B cell (primary cell): ENCODE measurements at regions not wholly inside any gene's neighbourhood (a gene's known extent, or its start where the extent isn't known, plus 50 kb on each side); places are given as distances from the start of the nearest gene placed in this dataset.

Experiments
- ATAC-seq: fragments of 200-7000 bp; cut with Tn5 transposase; one replicate; pipeline ENCODE4 v1.10.0; 2021; ENCODE audit warnings: low read depth, mild to moderate bottlenecking, moderate number of reproducible peaks, moderate library complexity
- CTCF ChIA-PET: fragments of 350-600 bp; sonication (Branson Sonifier 250); formaldehyde crosslinking; loops from one replicate; lab custom pipeline; 2021; ENCODE audit warnings: antibody characterized with exemption, inconsistent platforms; lab: Charles Lee
- POLR2A ChIA-PET: fragments of 350-600 bp; sonication (Branson Sonifier 250); formaldehyde crosslinking; loops from one replicate; lab custom pipeline; 2021; ENCODE audit warnings: antibody characterized with exemption; lab: Charles Lee
- DNase-seq: peaks from one replicate; pipeline ENCODE4 v3.0.0; 2013
- H2AFZ ChIP-seq: 2 replicates; pipeline ENCODE4 v1.6.1; 2012; ENCODE audit warnings: mild to moderate bottlenecking, low read depth, low read length; ENCODE audit not compliant: insufficient read depth, poor library complexity, severe bottlenecking
- H3K27ac ChIP-seq, 2 donors: 1 replicate in 1 of 2; 2 replicates in 1 of 2; pipeline ENCODE4 v1.5.1; 2012 to 2013; ENCODE audit warnings: low read length in 2 of 2, mild to moderate bottlenecking in 2 of 2, moderate library complexity in 1 of 2
- H3K27me3 ChIP-seq, 4 experiments: fragments of 200-600 bp in 1 of 4; sonication (generic) in 1 of 4; replicated peaks in 1 of 4; 1 replicate in 2 of 4; 2 replicates in 2 of 4; pipeline versions ENCODE4 v1.6.1 to v1.7.0; 2013 to 2016; ENCODE audit warnings: low read length in 3 of 4, mild to moderate bottlenecking in 2 of 4, mixed read lengths in 1 of 4, moderate library complexity in 1 of 4; ENCODE audit not compliant: insufficient read depth in 4 of 4, control insufficient read depth in 3 of 4; ENCODE audit errors: control extremely low read depth in 1 of 4
- H3K36me3 ChIP-seq, 2 experiments: replicated peaks in 1 of 2; 1 replicate in 1 of 2; 2 replicates in 1 of 2; pipeline versions ENCODE4 v1.6.1 to v1.7.1; 2013; ENCODE audit warnings: low read length in 1 of 2; ENCODE audit not compliant: insufficient read depth in 2 of 2, control insufficient read depth in 1 of 2; ENCODE audit errors: control extremely low read depth in 1 of 2, extremely low read depth in 1 of 2
- H3K4me1 ChIP-seq, 2 donors: fragments of 200-600 bp in 1 of 2; sonication (generic) in 1 of 2; 1 replicate in 1 of 2; 2 replicates in 1 of 2; pipeline versions ENCODE4 v1.5.1 to v1.6.1; 2013 to 2017; ENCODE audit warnings: low read length in 2 of 2; ENCODE audit not compliant: control insufficient read depth in 2 of 2, insufficient read depth in 2 of 2
- H3K4me2 ChIP-seq: replicated peaks from 2 replicates; pipeline ENCODE3; 2012; ENCODE audit warnings: mild to moderate bottlenecking, low read depth, low read length; ENCODE audit not compliant: poor library complexity, severe bottlenecking
- H3K4me3 ChIP-seq, 5 experiments: fragments of 200-600 bp in 1 of 5; sonication (generic) in 1 of 5; 1 replicate in 3 of 5; 2 replicates in 2 of 5; pipeline versions ENCODE4 v1.5.1 to v1.7.0; 2011 to 2016; ENCODE audit warnings: low read length in 4 of 5, mild to moderate bottlenecking in 4 of 5, low read depth in 2 of 5, control low read depth in 1 of 5, moderate library complexity in 1 of 5; ENCODE audit not compliant: insufficient read depth in 1 of 5; ENCODE audit errors: control extremely low read depth in 1 of 5, extremely low read depth in 1 of 5
- H3K79me2 ChIP-seq: fragments of 200-600 bp; sonication (generic); one replicate; pipeline ENCODE4 v1.6.0; 2016; ENCODE audit warnings: low read length; ENCODE audit not compliant: control insufficient read depth, insufficient read depth
- H3K9ac ChIP-seq: fragments of 200-600 bp; sonication (generic); 2 replicates; pipeline ENCODE4 v1.6.1; 2017; ENCODE audit warnings: mild to moderate bottlenecking, low read length, moderate library complexity
- H3K9me3 ChIP-seq, 3 donors: one replicate each; pipeline versions ENCODE4 v1.6.1 to v1.7.1; 2013; ENCODE audit warnings: low read length in 2 of 3; ENCODE audit not compliant: control insufficient read depth in 2 of 3, insufficient read depth in 1 of 3; ENCODE audit errors: control extremely low read depth in 1 of 3
- H4K20me1 ChIP-seq: 2 replicates; pipeline ENCODE4 v1.6.0; 2012; ENCODE audit warnings: mild to moderate bottlenecking, low read length; ENCODE audit not compliant: insufficient read depth, control insufficient read depth, poor library complexity, severe bottlenecking
- H3K27ac Mint-ChIP-seq: one replicate; pipeline ENCODE4 v1.8.0; 2021; ENCODE audit warnings: mixed read lengths
- H3K27me3 Mint-ChIP-seq: one replicate; pipeline ENCODE4 v1.8.0; 2021; ENCODE audit warnings: mixed read lengths
- H3K4me1 Mint-ChIP-seq: one replicate; pipeline ENCODE4 v1.8.0; 2021; ENCODE audit warnings: mixed read lengths
- H3K4me3 Mint-ChIP-seq: one replicate; pipeline ENCODE4 v1.8.0; 2021; ENCODE audit warnings: mixed read lengths
- H3K9me3 Mint-ChIP-seq: one replicate; pipeline ENCODE4 v1.8.0; 2022; ENCODE audit warnings: mixed read lengths; ENCODE audit not compliant: insufficient read depth
- CTCF ChIP-seq: fragments of 200-600 bp; IDR thresholded peaks from one replicate; pipeline ENCODE4 v1.8.0; 2022; ENCODE audit warnings: antibody characterized with exemption, mild to moderate bottlenecking
- EZH2 ChIP-seq: IDR thresholded peaks from 2 replicates; pipeline ENCODE4 v1.6.1; 2012; ENCODE audit warnings: borderline replicate concordance, low read depth, mild to moderate bottlenecking, moderate library complexity, low read length; ENCODE audit not compliant: insufficient read depth, poor library complexity, severe bottlenecking
- WGBS: methylation state at CpG from one replicate; pipeline ENCODE4 v1.1.5; 2013; ENCODE audit warnings: missing lambda C conversion rate; ENCODE audit not compliant: insufficient coverage; 5-methylcytosine and 5-hydroxymethylcytosine counted together
- intact Hi-C: fragments of 100-400 bp; cut with micrococcal nuclease; formaldehyde crosslinking; loops from one replicate; pipeline ENCODE4 v1.10.0; 2022

GRCh38 chr15:60243769-60244168 lies 154.0 kb downstream of the ANXA2 start:
- no peaks in the 10 kb centered on the region for H3K27me3 ChIP-seq
- no peak for TF ChIP-seq CTCF
- no peak for TF ChIP-seq EZH2
- no peak for DNase-seq
- H3K4me1 ChIP-seq, result no peaks in the 10 kb centered on the region
- H3K4me1 Mint-ChIP-seq, result no peaks in the 10 kb centered on the region
- H2AFZ ChIP-seq, result no peak overlapping the region
- no peak overlapping the region for H3K4me2 ChIP-seq
- H3K9me3 Mint-ChIP-seq, result no peaks in the 10 kb centered on the region
- no peak overlapping the region for H3K27ac ChIP-seq
- no peak overlapping the region for H3K27ac Mint-ChIP-seq
- no peak overlapping the region for H3K4me3 Mint-ChIP-seq
- no peaks in the 10 kb centered on the region for H3K79me2 ChIP-seq
- H3K9ac ChIP-seq, result no peak overlapping the region
- CTCF ChIA-PET, result no interaction called here
- no peak for ATAC-seq
- peaks cover 32% of the 10 kb centered on the region for H3K27me3 Mint-ChIP-seq
- H3K4me3 ChIP-seq, result no peak overlapping the region
- POLR2A ChIA-PET, result no interaction called here
- intact Hi-C loops, result no loop called here
- H3K36me3 ChIP-seq, result no peaks in the 10 kb centered on the region
- WGBS, result 67% methylated on average over 1 of the region's 4 CpGs
- H4K20me1 ChIP-seq, result no peaks in the 10 kb centered on the region
- no peaks in the 10 kb centered on the region for H3K9me3 ChIP-seq

DNA sequence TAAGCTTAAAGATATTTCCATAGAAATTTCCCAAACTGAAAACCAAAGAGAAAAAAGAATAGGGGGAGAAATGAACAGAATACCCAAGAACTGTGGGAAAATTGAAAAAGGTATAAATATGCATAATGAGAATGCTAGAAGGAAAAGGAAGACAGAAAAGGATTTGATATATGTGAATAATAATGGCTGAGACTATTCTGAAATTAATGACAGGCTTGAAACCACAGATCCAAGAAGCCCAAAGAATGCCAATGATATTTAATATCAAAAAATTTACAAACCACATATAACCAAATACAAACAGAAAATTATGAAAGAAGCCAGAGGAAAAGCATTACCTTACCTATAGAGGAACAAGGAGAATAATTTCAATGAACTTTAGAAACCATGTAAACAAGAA lies 153.0 kb downstream of the ANXA2 start:
- TF ChIP-seq CTCF (no peak), EZH2 (no peak)
- no peak for DNase-seq
- Mint-ChIP-seq H3K27me3 (peaks cover 22% of the 10 kb centered on the region), H3K4me1 (no peaks in the 10 kb centered on the region), H3K9me3 (no peaks in the 10 kb centered on the region), H3K27ac (no peak overlapping the region), H3K4me3 (no peak overlapping the region)
- Histone ChIP-seq H3K36me3 (no peaks in the 10 kb centered on the region), H3K9me3 (no peaks in the 10 kb centered on the region), H2AFZ (no peak overlapping the region), H3K27ac (no peak overlapping the region), H3K4me1 (no peaks in the 10 kb centered on the region), H4K20me1 (no peaks in the 10 kb centered on the region), H3K27me3 (no peaks in the 10 kb centered on the region), H3K9ac (no peak overlapping the region), H3K4me3 (no peak overlapping the region), H3K4me2 (no peak overlapping the region), H3K79me2 (no peaks in the 10 kb centered on the region)
- intact Hi-C loops, result no loop called here
- CTCF ChIA-PET, result no interaction called here
- POLR2A ChIA-PET, result no interaction called here
- no peak for ATAC-seq
